Neural cell (in vitro differentiated cells): ENCODE measurements at regions not wholly inside any gene's neighbourhood (a gene's known extent, or its start where the extent isn't known, plus 50 kb on each side); places are given as distances from the start of the nearest gene placed in this dataset.

ENCODE experiments used
- CTCF ChIP-seq: fragments of 450-650 bp; IDR thresholded peaks from 2 replicates; pipeline ENCODE4 v1.5.1; 2014; ENCODE audit warnings: antibody characterized with exemption, mild to moderate bottlenecking, moderate library complexity; ENCODE audit not compliant: poor library complexity, severe bottlenecking
- EP300 ChIP-seq: fragments of 450-650 bp; conservative IDR thresholded peaks from 2 replicates; pipeline ENCODE4 v1.6.1; 2014; ENCODE audit warnings: antibody characterized with exemption, mild to moderate bottlenecking, moderate library complexity; ENCODE audit not compliant: poor library complexity, severe bottlenecking
- EZH2 ChIP-seq: fragments of 200-600, 300-800 bp; shearing (Covaris generic), sonication (generic); IDR thresholded peaks from 2 replicates; pipeline ENCODE4 v1.6.1; 2014; ENCODE audit warnings: antibody characterized with exemption, low read length, borderline replicate concordance, mild to moderate bottlenecking; ENCODE audit not compliant: insufficient read depth, poor library complexity, severe bottlenecking
- RAD21 ChIP-seq: fragments of 450-650 bp; conservative IDR thresholded peaks from 2 replicates; pipeline ENCODE4 v1.6.1; 2014; ENCODE audit warnings: antibody characterized with exemption, mild to moderate bottlenecking, moderate library complexity

- no peak for TF ChIP-seq CTCF
- TF ChIP-seq EZH2: no peak
- TF ChIP-seq EP300: no peak
- no peak for TF ChIP-seq RAD21
These were observed 51.1 kb upstream of the SSBP2 start for GRCh38 chr5:81802020-81802419.
